ENCODE measurements at regions not wholly inside any gene's neighbourhood (a gene's known extent, or its start where the extent isn't known, plus 50 kb on each side); places are given as distances from the start of the nearest gene placed in this dataset.
A peak's percentile ranks its signal among the peaks of the same experiment; 100 is the strongest.

GRCh38 chr2:58449286-58450010 lies 208.3 kb upstream of the FANCL start (continued):
- no peak for TF ChIP-seq IKZF1 (conservative IDR thresholded peaks at IDR 0.05)
- TF ChIP-seq TAF1 (IDR thresholded peaks at IDR 0.05; ENCODE audit: borderline replicate concordance, low read depth, low read length) = no peak
- peak; percentile 79 for TF ChIP-seq BCL11A (IDR thresholded peaks at IDR 0.05; ENCODE audit: low read depth, low read length)

GRCh38 chr2:58448845-58449244 lies 207.7 kb upstream of the FANCL start:
- Histone ChIP-seq H3K79me2 (ENCODE audit: control insufficient read depth, insufficient read depth, low read length) (no peaks in the 10 kb centered on the region), H2AFZ (ENCODE audit: control insufficient read depth, low read depth, low read length) (no peak overlapping the region), H3K36me3 (ENCODE audit: control insufficient read depth in 2 of 2, insufficient read depth in 2 of 2, low read length in 1 of 2) (no peaks in the 10 kb centered on the region), H3K9ac (ENCODE audit: control insufficient read depth, insufficient read depth, low read length) (no peak overlapping the region), H3K9me3 (replicated peaks; ENCODE audit: control insufficient read depth, insufficient read depth, low read length) (no peaks in the 10 kb centered on the region), H4K20me1 (ENCODE audit: control insufficient read depth, insufficient read depth) (no peaks in the 10 kb centered on the region), H3K4me3 (no peak overlapping the region), H3K4me1 (ENCODE audit: control insufficient read depth, insufficient read depth, low read length) (no peaks in the 10 kb centered on the region), H3K4me2 (ENCODE audit: control insufficient read depth, insufficient read depth) (no peak overlapping the region), H3K27me3 (replicated peaks in 1 of 2; ENCODE audit: control insufficient read depth in 2 of 2, insufficient read depth in 2 of 2, low read length in 1 of 2) (no peaks in the 10 kb centered on the region), H3K27ac (ENCODE audit: control insufficient read depth, insufficient read depth) (no peak overlapping the region)
- 92% methylated on average over 2 of the region's 2 CpGs for WGBS (ENCODE audit: insufficient coverage, insufficient replicate concordance, low lambda C conversion rate, missing lambda C conversion rate)
- ChIA-PET SMC1A (ENCODE audit: uncharacterized antibody, unreplicated experiment) (interaction anchor here (0.7 to 4.6 kb wide), 12 partner anchors 8 to 728 kb away, joined by 3 to 58 read pairs (median 6); no protein-coding TSS in a partner anchor), POLR2A (no interaction called here), CTCF (interaction anchor here (1.1 to 3.3 kb wide), 13 partner anchors 9 to 730 kb away, joined by 3 to 23 read pairs (median 6); no protein-coding TSS in a partner anchor), RAD21 (ENCODE audit: unreplicated experiment) (interaction anchor here (1.8 to 3.6 kb wide), 3 partner anchors 540 to 689 kb away, joined by 12 to 29 read pairs (median 15); no protein-coding TSS in a partner anchor)
- in situ Hi-C loops (cut with MboI) (loop anchor here (5.0 kb wide), 2 partner anchors 542 to 692 kb away; no protein-coding TSS in a partner anchor), intact Hi-C loops (cut with micrococcal nuclease; ENCODE audit: unreplicated experiment) (loop anchor here (1.0 kb wide), 3 partner anchors 543 to 729 kb away; no protein-coding TSS in a partner anchor)
- ATAC-seq (no peak), FAIRE-seq (no peak), DNase-seq (ENCODE audit: low read depth, low spot score) (no peak)
- BruUV-seq (replicated peaks) = no TSS peak
- TF ChIP-seq CHD1 (IDR thresholded peaks at IDR 0.05; ENCODE audit: low read depth, low read length) (no peak), ZNF207 (IDR thresholded peaks at IDR 0.05; ENCODE audit: borderline replicate concordance) (no peak), NBN (IDR thresholded peaks at IDR 0.05) (no peak), PKNOX1 (IDR thresholded peaks at IDR 0.05) (no peak), SMAD1 (IDR thresholded peaks at IDR 0.05; ENCODE audit: low read depth, partially characterized antibody) (no peak), SMC3 (IDR thresholded peaks at IDR 0.05; ENCODE audit: borderline replicate concordance, low read length) (no peak), KAT2A (conservative IDR thresholded peaks at IDR 0.05; ENCODE audit: control insufficient read depth, low read depth, low read length) (no peak), FOXK2 (IDR thresholded peaks at IDR 0.05) (no peak), LARP7 (IDR thresholded peaks at IDR 0.05) (no peak), JUNB (IDR thresholded peaks at IDR 0.05) (no peak), TAF1 (IDR thresholded peaks at IDR 0.05; ENCODE audit: borderline replicate concordance, low read depth, low read length) (no peak), POLR2A (IDR thresholded peaks at IDR 0.05; ENCODE audit: low read depth, low read length) (no peak), ZNF687 (IDR thresholded peaks at IDR 0.05) (no peak), KLF5 (IDR thresholded peaks at IDR 0.05; ENCODE audit: partially characterized antibody) (no peak), MEF2B (IDR thresholded peaks at IDR 0.05; ENCODE audit: partially characterized antibody, poor library complexity, severe bottlenecking) (no peak), CREM (IDR thresholded peaks at IDR 0.05; ENCODE audit: low read depth) (no peak), NFXL1 (IDR thresholded peaks at IDR 0.05; ENCODE audit: borderline replicate concordance) (no peak), MAX (IDR thresholded peaks at IDR 0.05; ENCODE audit: low read depth, low read length) (no peak)

Data from GM12878 (cell line).